ENCODE measurements at regions not wholly inside any gene's neighbourhood (a gene's known extent, or its start where the extent isn't known, plus 50 kb on each side); places are given as distances from the start of the nearest gene placed in this dataset.

DNA sequence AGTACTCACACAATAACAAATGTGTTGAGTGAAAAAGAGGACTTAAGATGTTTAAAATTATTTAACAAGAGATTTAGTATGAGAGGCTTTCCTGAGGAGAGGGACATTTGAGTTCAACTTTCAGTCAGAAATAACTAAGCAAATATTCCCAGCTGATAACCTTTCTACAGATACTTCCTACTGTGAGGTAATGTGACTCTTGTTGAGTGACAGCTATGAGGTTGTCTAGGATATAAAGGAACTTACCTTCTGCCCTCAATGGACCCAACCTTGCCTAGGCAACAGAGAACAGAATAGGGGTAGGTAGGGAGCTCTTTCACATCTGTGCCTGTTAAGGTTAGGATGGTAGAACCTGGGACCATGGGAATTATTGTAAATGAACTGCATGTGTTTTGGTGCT, 54.7 kb downstream of the GLUD2 start:
- Histone ChIP-seq H3K4me1 (ENCODE audit: insufficient read depth) (no peaks in the 10 kb centered on the region), H3K4me3 (ENCODE audit: low read depth, low read length) (no peak overlapping the region), H3K27ac (ENCODE audit: low read depth) (no peak overlapping the region), H3K36me3 (ENCODE audit: insufficient read depth) (no peaks in the 10 kb centered on the region)
- DNase-seq (ENCODE audit: extremely low spot score): no peak

GRCh38 chrX:121103381-121103780, 56.0 kb downstream of the GLUD2 start:
- H3K27ac ChIP-seq (ENCODE audit: low read depth): no peak overlapping the region
- no peak overlapping the region for H3K4me3 ChIP-seq (ENCODE audit: low read depth, low read length)
- H3K36me3 ChIP-seq (ENCODE audit: insufficient read depth): no peaks in the 10 kb centered on the region
- no peaks in the 10 kb centered on the region for H3K4me1 ChIP-seq (ENCODE audit: insufficient read depth)
- no peak for DNase-seq (ENCODE audit: extremely low spot score)

DNA sequence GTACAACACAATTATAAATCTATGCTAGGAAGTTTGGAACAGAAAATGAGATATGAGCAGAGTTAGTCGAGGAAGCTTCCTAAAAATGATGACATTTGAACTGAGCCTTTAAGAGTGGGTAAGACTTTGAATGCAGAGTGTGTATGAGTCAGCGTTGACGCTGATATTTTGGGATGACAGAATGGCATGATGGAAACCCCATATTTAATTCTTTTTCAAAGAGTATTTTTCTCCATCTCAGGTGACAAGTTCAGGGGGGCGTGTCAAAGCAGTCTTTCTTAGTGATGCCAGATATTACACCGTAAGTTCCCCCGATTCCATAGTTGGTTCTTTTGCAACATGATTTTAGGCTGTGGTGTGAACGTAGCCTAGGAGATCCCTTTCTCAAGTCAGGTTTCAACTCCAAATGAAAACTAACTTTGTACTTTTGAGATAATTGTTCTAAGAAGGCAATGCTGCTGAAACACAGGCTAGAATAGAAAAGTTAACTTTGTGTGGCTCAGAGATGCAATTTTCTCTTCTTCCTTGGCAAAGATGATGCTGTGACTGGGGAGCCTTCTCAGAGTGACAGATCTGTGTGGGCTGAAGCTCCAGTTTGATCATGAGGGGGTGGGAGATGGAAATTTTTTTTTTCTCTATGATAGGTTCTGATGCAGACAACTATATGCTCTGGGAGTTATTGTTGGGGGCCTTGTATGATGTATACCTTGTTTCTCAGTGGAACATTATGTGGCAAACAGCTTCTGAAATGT, 59.2 kb downstream of the GLUD2 start:
- H3K27ac ChIP-seq (ENCODE audit: low read depth): no peak overlapping the region
- DNase-seq (ENCODE audit: extremely low spot score): no peak
- H3K4me3 ChIP-seq (ENCODE audit: low read depth, low read length): no peak overlapping the region
- H3K4me1 ChIP-seq (ENCODE audit: insufficient read depth): no peaks in the 10 kb centered on the region
- WGBS: 89% methylated on average over 7 of the region's 7 CpGs
- no peaks in the 10 kb centered on the region for H3K36me3 ChIP-seq (ENCODE audit: insufficient read depth)

DNA sequence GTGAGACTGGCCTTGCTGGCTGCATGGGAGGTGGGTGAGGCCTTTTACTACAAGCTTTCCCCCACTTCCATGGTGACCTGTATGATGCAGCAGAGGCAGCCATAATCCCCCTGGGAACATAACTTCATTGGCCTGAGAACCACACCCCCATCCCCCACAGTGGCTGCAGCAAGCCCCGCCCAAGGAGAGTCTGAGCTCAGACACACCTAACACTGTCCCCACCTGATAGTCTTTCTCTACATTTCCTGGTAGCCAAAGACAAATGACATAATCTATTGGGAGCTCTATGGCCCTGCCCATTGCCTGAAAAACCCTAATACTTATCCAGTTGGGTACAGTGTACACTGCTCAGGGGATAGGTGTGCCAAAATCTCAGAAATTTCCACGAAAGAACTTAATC, 62.6 kb downstream of the GLUD2 start:
- no peak for DNase-seq (ENCODE audit: extremely low spot score)
- Histone ChIP-seq H3K36me3 (ENCODE audit: insufficient read depth) (no peaks in the 10 kb centered on the region), H3K4me3 (ENCODE audit: low read depth, low read length) (no peak overlapping the region), H3K4me1 (ENCODE audit: insufficient read depth) (no peaks in the 10 kb centered on the region), H3K27ac (ENCODE audit: low read depth) (no peak overlapping the region)
- WGBS: 72% methylated on average over 2 of the region's 2 CpGs

DNA sequence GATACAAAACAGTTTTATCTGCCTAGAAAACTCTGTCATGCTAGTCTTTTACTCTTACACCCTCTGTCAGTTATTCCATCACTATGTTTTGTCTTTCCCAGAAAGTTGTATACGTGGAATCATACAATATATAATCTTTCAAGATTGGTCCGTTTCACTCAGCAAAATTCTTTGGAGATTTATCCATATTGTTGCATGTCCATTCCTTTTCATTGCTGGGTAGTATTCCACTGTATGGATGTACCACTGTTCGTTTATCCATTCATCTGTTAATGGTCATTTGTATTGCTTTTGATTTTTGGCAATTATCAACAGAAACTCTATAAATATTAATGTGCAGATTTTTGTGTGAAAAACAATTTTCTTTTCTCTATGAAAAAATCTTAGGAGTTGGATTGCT, 63.1 kb downstream of the GLUD2 start:
- H3K27ac ChIP-seq (ENCODE audit: low read depth): no peak overlapping the region
- no peaks in the 10 kb centered on the region for H3K36me3 ChIP-seq (ENCODE audit: insufficient read depth)
- H3K4me1 ChIP-seq (ENCODE audit: insufficient read depth): no peaks in the 10 kb centered on the region
- 85% methylated on average over 3 of the region's 3 CpGs for WGBS
- no peak overlapping the region for H3K4me3 ChIP-seq (ENCODE audit: low read depth, low read length)
- no peak for DNase-seq (ENCODE audit: extremely low spot score)

GRCh38 chrX:121114691-121115090, 67.3 kb downstream of the GLUD2 start:
- 81% methylated on average over 1 of the region's 1 CpG for WGBS
- no peak overlapping the region for H3K27ac ChIP-seq (ENCODE audit: low read depth)
- H3K4me3 ChIP-seq (ENCODE audit: low read depth, low read length): no peak overlapping the region
- no peak for DNase-seq (ENCODE audit: extremely low spot score)
- H3K4me1 ChIP-seq (ENCODE audit: insufficient read depth): no peaks in the 10 kb centered on the region
- no peaks in the 10 kb centered on the region for H3K36me3 ChIP-seq (ENCODE audit: insufficient read depth)

DNA sequence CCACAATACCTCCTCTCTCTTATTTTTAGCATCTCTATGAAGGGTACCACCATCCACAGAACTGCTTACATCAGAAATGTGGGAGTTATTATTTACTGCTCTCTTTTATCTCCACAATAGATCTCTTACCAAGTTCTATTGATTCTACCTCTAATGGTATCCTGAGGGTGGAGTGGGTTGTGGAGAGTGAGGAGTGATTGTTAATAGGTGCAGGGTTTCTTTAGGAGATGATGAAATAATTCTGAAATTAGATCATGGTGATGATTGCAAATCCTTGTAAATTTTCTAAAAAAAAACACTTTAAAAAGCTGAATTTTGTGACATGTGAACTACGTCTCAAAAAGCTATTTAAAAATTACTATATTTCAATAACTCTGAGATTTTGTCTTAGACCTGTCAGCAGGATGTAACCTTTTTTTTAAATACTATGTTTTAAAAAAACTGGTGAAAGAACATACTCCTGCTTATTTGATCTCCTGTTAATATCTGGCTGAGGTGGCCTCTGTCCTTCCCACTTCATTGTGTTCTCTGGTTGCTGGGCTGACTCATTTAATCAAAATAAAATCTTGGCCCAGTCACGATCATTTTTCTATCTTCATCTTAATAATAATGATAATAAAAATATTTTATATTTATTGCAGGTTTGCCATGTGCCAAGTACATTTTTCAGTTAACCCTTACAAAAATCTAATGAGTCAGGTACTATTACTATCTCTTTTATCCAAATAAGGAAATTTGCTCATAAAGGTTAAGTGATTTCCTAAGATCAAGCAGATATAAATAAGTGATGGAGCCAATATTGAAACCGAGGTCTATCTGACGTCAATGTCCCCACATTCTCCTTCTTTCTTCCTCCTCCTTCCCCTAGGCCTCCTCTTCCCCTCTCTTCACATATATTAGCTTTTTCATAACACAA, 73.5 kb downstream of the GLUD2 start:
- 76% methylated on average over 4 of the region's 4 CpGs for WGBS

GRCh38 chrX:121122332-121122731, 74.9 kb downstream of the GLUD2 start:
- over 99% methylated on average over 3 of the region's 3 CpGs for WGBS
- no peaks in the 10 kb centered on the region for H3K36me3 ChIP-seq (ENCODE audit: insufficient read depth)
- no peak overlapping the region for H3K4me3 ChIP-seq (ENCODE audit: low read depth, low read length)
- H3K27ac ChIP-seq (ENCODE audit: low read depth): no peak overlapping the region
- DNase-seq (ENCODE audit: extremely low spot score): no peak
- no peaks in the 10 kb centered on the region for H3K4me1 ChIP-seq (ENCODE audit: insufficient read depth)

More for the DNA sequence above, 73.5 kb downstream of the GLUD2 start:
- H3K4me1 ChIP-seq (ENCODE audit: insufficient read depth): no peaks in the 10 kb centered on the region
- no peak overlapping the region for H3K27ac ChIP-seq (ENCODE audit: low read depth)
- DNase-seq (ENCODE audit: extremely low spot score): no peak
- no peak overlapping the region for H3K4me3 ChIP-seq (ENCODE audit: low read depth, low read length)
- no peaks in the 10 kb centered on the region for H3K36me3 ChIP-seq (ENCODE audit: insufficient read depth)

GRCh38 chrX:121128925-121129877, 81.8 kb downstream of the GLUD2 start:
- DNase-seq (ENCODE audit: extremely low spot score): no peak
- no peaks in the 10 kb centered on the region for H3K4me1 ChIP-seq (ENCODE audit: insufficient read depth)
- no peak overlapping the region for H3K27ac ChIP-seq (ENCODE audit: low read depth)
- 84% methylated on average over 5 of the region's 5 CpGs for WGBS
- H3K4me3 ChIP-seq (ENCODE audit: low read depth, low read length): no peak overlapping the region
- H3K36me3 ChIP-seq (ENCODE audit: insufficient read depth): no peaks in the 10 kb centered on the region

DNA sequence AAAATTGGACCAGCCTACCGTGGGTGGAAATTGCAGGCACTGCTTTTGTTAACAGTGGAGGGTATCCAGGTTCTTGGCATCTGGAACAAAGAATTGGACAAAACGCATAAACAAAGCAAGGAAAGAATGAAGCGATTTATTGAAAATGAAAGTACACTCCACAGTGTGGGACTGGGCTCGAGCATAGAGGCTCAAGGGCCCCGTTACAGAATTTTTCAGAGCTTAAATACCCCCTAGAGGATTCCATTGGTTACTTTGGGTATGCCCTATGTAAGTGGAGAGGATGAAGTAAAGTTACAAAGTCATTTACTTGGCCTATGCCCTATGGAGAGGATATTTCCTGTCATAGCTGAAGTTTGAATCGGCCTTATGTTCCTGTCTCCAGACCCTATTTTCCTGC, 85.3 kb downstream of the GLUD2 start:
- 78% methylated on average over 6 of the region's 6 CpGs for WGBS
- Histone ChIP-seq H3K27ac (ENCODE audit: low read depth) (no peak overlapping the region), H3K4me3 (ENCODE audit: low read depth, low read length) (no peak overlapping the region), H3K36me3 (ENCODE audit: insufficient read depth) (no peaks in the 10 kb centered on the region), H3K4me1 (ENCODE audit: insufficient read depth) (no peaks in the 10 kb centered on the region)
- DNase-seq (ENCODE audit: extremely low spot score): no peak

- WGBS: 85% methylated on average over 8 of the region's 8 CpGs
- Histone ChIP-seq H3K36me3 (ENCODE audit: insufficient read depth) (no peaks in the 10 kb centered on the region), H3K27ac (ENCODE audit: low read depth) (no peak overlapping the region), H3K4me1 (ENCODE audit: insufficient read depth) (no peaks in the 10 kb centered on the region), H3K4me3 (ENCODE audit: low read depth, low read length) (no peak overlapping the region)
- DNase-seq (ENCODE audit: extremely low spot score): no peak
Measured at GRCh38 chrX:121135488-121136207, 88.2 kb downstream of the GLUD2 start.

DNA sequence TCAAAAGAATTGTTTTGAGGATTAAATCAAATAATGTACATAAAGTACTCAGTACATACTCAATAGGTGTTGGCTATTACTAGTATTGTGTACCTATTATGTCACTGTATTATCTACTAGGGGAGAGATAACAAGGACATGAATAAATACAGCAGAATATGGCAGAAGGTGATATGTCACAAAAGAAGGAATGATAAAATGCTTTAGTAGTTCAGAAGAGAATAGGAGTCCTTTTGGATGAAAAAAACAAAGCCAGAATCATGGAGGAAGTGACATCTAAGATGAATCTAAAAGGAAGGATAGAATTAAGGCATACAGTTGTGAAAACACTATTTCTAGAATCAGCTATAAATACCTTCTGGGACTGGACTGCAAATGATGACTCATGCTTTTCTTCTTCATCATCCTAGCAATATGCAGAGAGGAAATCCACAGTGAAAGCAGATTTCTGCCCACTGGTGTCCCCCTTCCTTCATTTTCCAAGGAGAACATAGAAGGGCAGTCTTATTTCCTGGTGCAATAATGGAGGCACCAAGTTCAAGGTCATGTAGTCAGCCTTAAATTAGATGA, 98.7 kb downstream of the GLUD2 start:
- DNase-seq (ENCODE audit: extremely low spot score): no peak

GRCh38 chrX:121150217-121150616, 102.8 kb downstream of the GLUD2 start:
- WGBS: 76% methylated on average over 1 of the region's 1 CpG
- no peaks in the 10 kb centered on the region for H3K36me3 ChIP-seq (ENCODE audit: insufficient read depth)
- no peak overlapping the region for H3K27ac ChIP-seq (ENCODE audit: low read depth)

More for the DNA sequence above, 98.7 kb downstream of the GLUD2 start:
- no peak overlapping the region for H3K4me3 ChIP-seq (ENCODE audit: low read depth, low read length)
- no peak overlapping the region for H3K27ac ChIP-seq (ENCODE audit: low read depth)
- H3K4me1 ChIP-seq (ENCODE audit: insufficient read depth): no peaks in the 10 kb centered on the region
- no peaks in the 10 kb centered on the region for H3K36me3 ChIP-seq (ENCODE audit: insufficient read depth)

More at GRCh38 chrX:121150217-121150616, 102.8 kb downstream of the GLUD2 start:
- no peak for DNase-seq (ENCODE audit: extremely low spot score)
- Histone ChIP-seq H3K4me3 (ENCODE audit: low read depth, low read length) (no peak overlapping the region), H3K4me1 (ENCODE audit: insufficient read depth) (no peaks in the 10 kb centered on the region)
